K562 (cell line): ENCODE measurements at regions not wholly inside any gene's neighbourhood (a gene's known extent, or its start where the extent isn't known, plus 50 kb on each side); places are given as distances from the start of the nearest gene placed in this dataset.

Source experiments
- ATAC-seq: fragments of 200-7000 bp; cut with Tn5 transposase; 3 replicates; pipeline ENCODE4 v1.9.1; 2020; ENCODE audit warnings: moderate library complexity
- BruUV-seq: library from RNA; stranded (reverse); fragments of 400-500 nt; replicated peaks from 2 replicates; lab custom pipeline; 2021; lab: Mats Ljungman, UMichigan
- CTCF ChIA-PET: fragments of 300-600 bp; formaldehyde crosslinking; extraction: SDS; loops from one replicate; lab custom pipeline; 2021; ENCODE audit warnings: low intra/inter-chr PET ratio; lab: Yijun Ruan, JAX
- POLR2A ChIA-PET: fragments of 300-600, 350-650 bp; sonication (Branson Sonifier 250); formaldehyde crosslinking; extraction: SDS; loops from one replicate; lab custom pipeline; 2021; ENCODE audit warnings: antibody characterized with exemption, inconsistent platforms; lab: Yijun Ruan, JAX
- DNase-seq, 4 experiments: peaks; one replicate each; pipeline versions ENCODE4 v3.0.0 to v3.0.0-alpha.2; 2011 to 2018; ENCODE audit warnings: low spot score in 3 of 4, mixed read lengths in 3 of 4; ENCODE audit errors: extremely low read depth in 1 of 4
- FAIRE-seq: peaks from 2 replicates; lab custom pipeline; 2011; peaks lifted over from hg19 to GRCh38; lab: Jason Lieb, UNC
- H2AFZ ChIP-seq: 2 replicates; pipeline ENCODE4 v1.6.0; 2011; ENCODE audit warnings: low read depth, low read length, control low read depth, inconsistent platforms
- H3K27ac ChIP-seq: fragments of 200-600 bp; 3 replicates; pipeline ENCODE4 v1.8.0; 2011; ENCODE audit warnings: low read depth, mild to moderate bottlenecking, control low read depth, inconsistent platforms, low read length, moderate library complexity, mixed read lengths; ENCODE audit errors: extremely low read depth
- H3K27me3 ChIP-seq, 2 experiments: fragments of 300-600 bp in 1 of 2; 2 replicates in 1 of 2; 3 replicates in 1 of 2; pipeline versions ENCODE4 v1.6.0 to v1.8.0; 2011; ENCODE audit warnings: inconsistent platforms in 2 of 2, low read length in 2 of 2, mild to moderate bottlenecking in 1 of 2, mixed read lengths in 1 of 2, moderate library complexity in 1 of 2; ENCODE audit not compliant: control insufficient read depth in 2 of 2, insufficient read depth in 2 of 2
- H3K36me3 ChIP-seq: fragments of 300-600 bp; 3 replicates; pipeline ENCODE4 v1.8.0; 2011; ENCODE audit warnings: mild to moderate bottlenecking, low read length, inconsistent platforms; ENCODE audit not compliant: control insufficient read depth, insufficient read depth
- H3K4me1 ChIP-seq, 2 experiments: fragments of 200-600 bp in 1 of 2; replicated peaks in 1 of 2; 2 replicates in 1 of 2; 3 replicates in 1 of 2; pipeline versions ENCODE4 v1.5.1 to v1.8.0; 2011; ENCODE audit warnings: inconsistent platforms in 2 of 2, low read length in 2 of 2, mild to moderate bottlenecking in 1 of 2, mixed read lengths in 1 of 2, moderate library complexity in 1 of 2; ENCODE audit not compliant: control insufficient read depth in 2 of 2, insufficient read depth in 2 of 2
- H3K4me2 ChIP-seq: 2 replicates; pipeline ENCODE4 v1.6.1; 2011; ENCODE audit warnings: low read length, control low read depth, inconsistent platforms, mixed read lengths; ENCODE audit not compliant: insufficient read depth
- H3K4me3 ChIP-seq: fragments of 200-600 bp; sonication (generic), shearing (Covaris generic); 2 replicates; pipeline ENCODE4 v1.5.1; 2016; ENCODE audit warnings: control low read depth, inconsistent platforms
- H3K79me2 ChIP-seq: fragments of 200-600 bp; 3 replicates; pipeline ENCODE4 v1.8.0; 2011; ENCODE audit warnings: low read length, inconsistent platforms; ENCODE audit not compliant: control insufficient read depth, insufficient read depth
- H3K9ac ChIP-seq, 2 experiments: 2 replicates each; pipeline versions ENCODE4 v1.6.0 to v1.6.1; 2011; ENCODE audit warnings: low read depth in 2 of 2, low read length in 2 of 2, control low read depth in 1 of 2, inconsistent platforms in 1 of 2, mild to moderate bottlenecking in 1 of 2, mixed read lengths in 1 of 2; ENCODE audit not compliant: insufficient read depth in 1 of 2
- H3K9me1 ChIP-seq: one replicate; pipeline ENCODE4 v1.6.0; 2011; ENCODE audit warnings: inconsistent platforms, mild to moderate bottlenecking, low read length, moderate library complexity; ENCODE audit not compliant: control insufficient read depth, insufficient read depth
- H3K9me3 ChIP-seq: replicated peaks from 2 replicates; pipeline ENCODE4 v1.5.1; 2011; ENCODE audit warnings: low read depth, low read length, inconsistent platforms; ENCODE audit not compliant: control insufficient read depth, insufficient read depth
- H4K20me1 ChIP-seq: replicated peaks from 2 replicates; pipeline ENCODE4 v1.6.1; 2011; ENCODE audit warnings: low read length, inconsistent platforms, mixed read lengths; ENCODE audit not compliant: control insufficient read depth, insufficient read depth
- ARID2 ChIP-seq: fragments of 450-650 bp; IDR thresholded peaks from 2 replicates; pipeline ENCODE4 v1.6.1; 2017; ENCODE audit warnings: antibody characterized with exemption, mild to moderate bottlenecking
- ELF4 ChIP-seq: fragments of 450-650 bp; formaldehyde crosslinking; IDR thresholded peaks from 2 replicates; pipeline ENCODE4 v1.4.0; 2022; ENCODE audit warnings: missing genetic modification characterization
- ERF ChIP-seq: fragments of 450-650 bp; formaldehyde crosslinking; IDR thresholded peaks from 2 replicates; pipeline ENCODE4 v1.4.0; 2020; ENCODE audit warnings: mild to moderate bottlenecking, mixed read lengths
- EWSR1 ChIP-seq: fragments of 450-650 bp; IDR thresholded peaks from 2 replicates; pipeline ENCODE4 v1.6.1; 2018; ENCODE audit warnings: borderline replicate concordance, mild to moderate bottlenecking, low read depth, moderate library complexity; ENCODE audit not compliant: partially characterized antibody
- STAT5A ChIP-seq: IDR thresholded peaks from 2 replicates; pipeline ENCODE4 v1.6.1; 2012; ENCODE audit warnings: low read length, inconsistent platforms, borderline replicate concordance
- ZFPM2 ChIP-seq: fragments of 250-450 bp; sonication (Bioruptor Pico); IDR thresholded peaks from 2 replicates; pipeline ENCODE4 v1.5.1; 2022; ENCODE audit warnings: mild to moderate bottlenecking
- ZNF57 ChIP-seq: fragments of 450-650 bp; formaldehyde crosslinking; IDR thresholded peaks from 2 replicates; pipeline ENCODE4 v1.4.0; 2020; ENCODE audit warnings: mild to moderate bottlenecking, moderate library complexity
- ZNF584 ChIP-seq: fragments of 200-800 bp; sonication (Bioruptor generic); IDR thresholded peaks from 2 replicates; pipeline ENCODE4 v1.6.1; 2016; ENCODE audit warnings: low read depth, mild to moderate bottlenecking, missing genetic modification characterization, missing compliant biosample characterization
- WGBS: fragments of 100-300 bp; shearing (Covaris generic); methylation state at CpG from one replicate; pipeline ENCODE4 v1.1.6; 2016; ENCODE audit warnings: low coverage, mixed read lengths; ENCODE audit not compliant: insufficient coverage; ENCODE audit errors: missing lambda C conversion rate; 5-methylcytosine and 5-hydroxymethylcytosine counted together
- in situ Hi-C: fragments of 300-500 bp; cut with MboI; formaldehyde crosslinking; loops from 4 replicates; pipeline ENCODE4 v1.15.0; 2018; ENCODE audit warnings: inconsistent platforms, mixed read lengths
- intact Hi-C: fragments of 100-400 bp; cut with micrococcal nuclease; formaldehyde crosslinking; loops from 2 replicates; pipeline ENCODE4 v1.14.2; 2022
- TF ChIP-seq, protein P1 (sequence below), 2 experiments: fragments of 200-800 bp in 1 of 2; sonication (Bioruptor generic) in 1 of 2; sonication (generic) in 1 of 2; formaldehyde crosslinking in 1 of 2; IDR thresholded peaks in 1 of 2; conservative IDR thresholded peaks in 1 of 2; 2 replicates each; pipeline versions ENCODE4 v1.5.0 to v1.6.1; 2016 to 2020; ENCODE audit warnings: missing compliant biosample characterization in 1 of 2, missing genetic modification characterization in 1 of 2, missing genetic modification reagents in 1 of 2
- TF ChIP-seq, protein P2 (sequence below): fragments of 250-450 bp; sonication (Bioruptor Pico); IDR thresholded peaks from 2 replicates; pipeline ENCODE4 v1.8.0; 2021; ENCODE audit warnings: moderate library complexity, mild to moderate bottlenecking, inconsistent platforms
- TF ChIP-seq, protein P3 (sequence below): sonication (generic); formaldehyde crosslinking; IDR thresholded peaks from 2 replicates; pipeline ENCODE4 v1.8.0; 2022; ENCODE audit warnings: mild to moderate bottlenecking, missing genetic modification reagents
- TF ChIP-seq, protein P4 (sequence below), 3 experiments: fragments of 200-800 bp in 1 of 3; fragments of 250-450 bp in 1 of 3; fragments of 450-650 bp in 1 of 3; sonication (Bioruptor Pico) in 1 of 3; sonication (Bioruptor generic) in 1 of 3; formaldehyde crosslinking in 1 of 3; IDR thresholded peaks; 2 replicates each; pipeline versions ENCODE4 v1.6.1 to v1.8.0; 2016 to 2022; ENCODE audit warnings: mild to moderate bottlenecking in 2 of 3, missing genetic modification characterization in 2 of 3, missing compliant biosample characterization in 1 of 3, moderate library complexity in 1 of 3

DNA sequence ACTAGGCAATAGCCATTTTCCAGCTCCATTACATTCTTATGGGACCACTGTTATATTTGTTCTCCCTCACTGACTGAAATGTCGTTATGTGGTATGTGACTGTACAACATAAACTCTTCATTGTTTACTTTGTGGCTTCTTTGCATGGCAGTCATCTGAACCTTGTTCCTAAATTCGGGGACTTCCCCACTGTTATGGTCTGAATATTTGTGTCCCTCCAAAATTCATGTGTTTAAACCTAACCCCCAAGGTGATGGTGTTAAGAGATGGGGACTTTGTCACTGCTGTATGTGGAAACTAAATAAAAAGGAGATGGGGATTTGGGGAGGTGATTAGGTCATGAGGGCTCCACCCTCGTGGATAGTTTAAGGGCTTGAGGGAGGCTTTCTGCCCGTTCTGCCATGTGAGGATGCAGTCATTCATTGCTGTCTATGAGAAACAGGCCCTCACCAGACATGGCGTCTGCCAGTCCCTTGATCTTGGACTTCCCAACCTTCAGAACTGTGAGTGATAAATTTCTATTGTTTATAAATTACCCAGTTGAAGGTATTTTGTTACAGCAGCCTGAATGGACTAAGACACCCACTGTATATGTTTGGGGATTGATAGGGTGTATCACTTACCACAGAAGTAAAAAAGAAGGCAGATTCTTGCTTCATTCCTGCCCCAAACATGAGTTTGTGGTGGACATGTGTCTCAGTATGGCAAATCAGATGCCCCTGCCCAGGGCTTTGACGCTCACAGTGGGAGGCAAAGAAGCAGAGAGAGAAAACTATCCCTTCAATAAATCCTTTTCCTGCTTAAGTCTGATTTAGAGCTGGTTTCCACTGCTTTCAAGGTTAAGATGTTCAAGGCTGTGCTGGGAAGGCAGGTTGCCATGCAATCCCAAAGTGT, 138.0 kb upstream of the UBE2E1 start:
- H2AFZ ChIP-seq: no peak overlapping the region
- POLR2A ChIA-PET: interaction anchor here (1.3 kb wide), 1 partner anchor 249 kb away, joined by 3 read pairs; the partner anchor contains the start of genes NKIRAS1 and RPL15
- no peak overlapping the region for H3K27ac ChIP-seq
- no TSS peak for BruUV-seq
- H3K9ac ChIP-seq: no peak overlapping the region
- no peaks in the 10 kb centered on the region for H3K9me1 ChIP-seq
- H3K27me3 ChIP-seq: peaks cover 14 to 23% of the 10 kb centered on the region in 2 experiments
- intact Hi-C loops (no loop called here), in situ Hi-C loops (no loop called here)
- H3K36me3 ChIP-seq: no peaks in the 10 kb centered on the region
- H4K20me1 ChIP-seq: no peaks in the 10 kb centered on the region
- no peaks in the 10 kb centered on the region for H3K79me2 ChIP-seq
- no peak for ATAC-seq
- CTCF ChIA-PET: no interaction called here
- H3K4me3 ChIP-seq: no peak overlapping the region
- no peaks in the 10 kb centered on the region for H3K9me3 ChIP-seq
- peaks cover 0 to 6% of the 10 kb centered on the region in 2 experiments; a peak in 1 of 5 replicates for H3K4me1 ChIP-seq
- no peak for DNase-seq
- no peak for FAIRE-seq
- 0% methylated on average over 6 of the region's 6 CpGs for WGBS
- H3K4me2 ChIP-seq: no peak overlapping the region
- no peak for TF ChIP-seq STAT5A
- TF ChIP-seq EWSR1: no peak
- no peak for TF ChIP-seq ELF4
- no peak for TF ChIP-seq ARID2
- TF ChIP-seq, protein P1, sequence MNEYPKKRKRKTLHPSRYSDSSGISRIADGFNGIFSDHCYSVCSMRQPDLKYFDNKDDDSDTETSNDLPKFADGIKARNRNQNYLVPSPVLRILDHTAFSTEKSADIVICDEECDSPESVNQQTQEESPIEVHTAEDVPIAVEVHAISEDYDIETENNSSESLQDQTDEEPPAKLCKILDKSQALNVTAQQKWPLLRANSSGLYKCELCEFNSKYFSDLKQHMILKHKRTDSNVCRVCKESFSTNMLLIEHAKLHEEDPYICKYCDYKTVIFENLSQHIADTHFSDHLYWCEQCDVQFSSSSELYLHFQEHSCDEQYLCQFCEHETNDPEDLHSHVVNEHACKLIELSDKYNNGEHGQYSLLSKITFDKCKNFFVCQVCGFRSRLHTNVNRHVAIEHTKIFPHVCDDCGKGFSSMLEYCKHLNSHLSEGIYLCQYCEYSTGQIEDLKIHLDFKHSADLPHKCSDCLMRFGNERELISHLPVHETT (CRISPR knock-in tag; conservative IDR thresholded peaks at IDR 0.05 in 1 of 2, IDR thresholded peaks at IDR 0.05 in 1 of 2): no peak
- TF ChIP-seq, protein P2, sequence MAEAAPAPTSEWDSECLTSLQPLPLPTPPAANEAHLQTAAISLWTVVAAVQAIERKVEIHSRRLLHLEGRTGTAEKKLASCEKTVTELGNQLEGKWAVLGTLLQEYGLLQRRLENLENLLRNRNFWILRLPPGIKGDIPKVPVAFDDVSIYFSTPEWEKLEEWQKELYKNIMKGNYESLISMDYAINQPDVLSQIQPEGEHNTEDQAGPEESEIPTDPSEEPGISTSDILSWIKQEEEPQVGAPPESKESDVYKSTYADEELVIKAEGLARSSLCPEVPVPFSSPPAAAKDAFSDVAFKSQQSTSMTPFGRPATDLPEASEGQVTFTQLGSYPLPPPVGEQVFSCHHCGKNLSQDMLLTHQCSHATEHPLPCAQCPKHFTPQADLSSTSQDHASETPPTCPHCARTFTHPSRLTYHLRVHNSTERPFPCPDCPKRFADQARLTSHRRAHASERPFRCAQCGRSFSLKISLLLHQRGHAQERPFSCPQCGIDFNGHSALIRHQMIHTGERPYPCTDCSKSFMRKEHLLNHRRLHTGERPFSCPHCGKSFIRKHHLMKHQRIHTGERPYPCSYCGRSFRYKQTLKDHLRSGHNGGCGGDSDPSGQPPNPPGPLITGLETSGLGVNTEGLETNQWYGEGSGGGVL (CRISPR knock-in tag): no peak
- no peak for TF ChIP-seq ZFPM2 (CRISPR knock-in tag)
- no peak for TF ChIP-seq ZNF57
- TF ChIP-seq ERF (CRISPR knock-in tag): no peak
- TF ChIP-seq, protein P3, sequence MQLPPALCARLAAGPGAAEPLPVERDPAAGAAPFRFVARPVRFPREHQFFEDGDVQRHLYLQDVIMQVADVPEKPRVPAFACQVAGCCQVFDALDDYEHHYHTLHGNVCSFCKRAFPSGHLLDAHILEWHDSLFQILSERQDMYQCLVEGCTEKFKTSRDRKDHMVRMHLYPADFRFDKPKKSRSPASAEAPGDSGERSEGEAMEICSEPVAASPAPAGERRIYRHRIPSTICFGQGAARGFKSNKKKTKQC (CRISPR knock-in tag): no peak
- no peak for TF ChIP-seq ZNF584 (CRISPR knock-in tag)
- TF ChIP-seq, protein P4, sequence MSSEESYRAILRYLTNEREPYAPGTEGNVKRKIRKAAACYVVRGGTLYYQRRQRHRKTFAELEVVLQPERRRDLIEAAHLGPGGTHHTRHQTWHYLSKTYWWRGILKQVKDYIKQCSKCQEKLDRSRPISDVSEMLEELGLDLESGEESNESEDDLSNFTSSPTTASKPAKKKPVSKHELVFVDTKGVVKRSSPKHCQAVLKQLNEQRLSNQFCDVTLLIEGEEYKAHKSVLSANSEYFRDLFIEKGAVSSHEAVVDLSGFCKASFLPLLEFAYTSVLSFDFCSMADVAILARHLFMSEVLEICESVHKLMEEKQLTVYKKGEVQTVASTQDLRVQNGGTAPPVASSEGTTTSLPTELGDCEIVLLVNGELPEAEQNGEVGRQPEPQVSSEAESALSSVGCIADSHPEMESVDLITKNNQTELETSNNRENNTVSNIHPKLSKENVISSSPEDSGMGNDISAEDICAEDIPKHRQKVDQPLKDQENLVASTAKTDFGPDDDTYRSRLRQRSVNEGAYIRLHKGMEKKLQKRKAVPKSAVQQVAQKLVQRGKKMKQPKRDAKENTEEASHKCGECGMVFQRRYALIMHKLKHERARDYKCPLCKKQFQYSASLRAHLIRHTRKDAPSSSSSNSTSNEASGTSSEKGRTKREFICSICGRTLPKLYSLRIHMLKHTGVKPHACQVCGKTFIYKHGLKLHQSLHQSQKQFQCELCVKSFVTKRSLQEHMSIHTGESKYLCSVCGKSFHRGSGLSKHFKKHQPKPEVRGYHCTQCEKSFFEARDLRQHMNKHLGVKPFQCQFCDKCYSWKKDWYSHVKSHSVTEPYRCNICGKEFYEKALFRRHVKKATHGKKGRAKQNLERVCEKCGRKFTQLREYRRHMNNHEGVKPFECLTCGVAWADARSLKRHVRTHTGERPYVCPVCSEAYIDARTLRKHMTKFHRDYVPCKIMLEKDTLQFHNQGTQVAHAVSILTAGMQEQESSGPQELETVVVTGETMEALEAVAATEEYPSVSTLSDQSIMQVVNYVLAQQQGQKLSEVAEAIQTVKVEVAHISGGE (CRISPR knock-in tag; IDR thresholded peaks at IDR 0.05): no peak
